Activated CD4-positive, alpha-beta T cell treated with anti-CD3 and anti-CD28 coated beads, Interleukin-2, amount 10 ng/mL, durations not matched to agents 7 days and 5 days (primary cell): ENCODE measurements at regions not wholly inside any gene's neighbourhood (a gene's known extent, or its start where the extent isn't known, plus 50 kb on each side); places are given as distances from the start of the nearest gene placed in this dataset.
"Not testable (repeated sequence)": the region's sequence is repeated elsewhere in the genome, so short reads cannot be mapped to it uniquely, and the experiment has no call there.

ENCODE experiments used
- CTCF ChIA-PET: fragments of 350-600 bp; sonication (Branson Sonifier 250); formaldehyde crosslinking; loops from one replicate; lab custom pipeline; 2021; ENCODE audit warnings: antibody characterized with exemption; lab: Charles Lee
- POLR2A ChIA-PET: fragments of 350-600 bp; sonication (Branson Sonifier 250); formaldehyde crosslinking; loops from one replicate; lab custom pipeline; 2021; ENCODE audit warnings: antibody characterized with exemption; lab: Charles Lee
- DNase-seq: peaks from one replicate; pipeline ENCODE4 v3.0.0-alpha.2; 2020
- H3K27ac Mint-ChIP-seq: one replicate; pipeline ENCODE4 v1.8.0; 2021; ENCODE audit warnings: mild to moderate bottlenecking, moderate library complexity, mixed read lengths
- H3K27me3 Mint-ChIP-seq: one replicate; pipeline ENCODE4 v1.8.0; 2021; ENCODE audit warnings: mixed read lengths
- H3K36me3 Mint-ChIP-seq: one replicate; pipeline ENCODE4 v1.8.0; 2021; ENCODE audit warnings: low read depth, mixed read lengths
- H3K4me1 Mint-ChIP-seq: one replicate; pipeline ENCODE4 v1.8.0; 2021; ENCODE audit warnings: mixed read lengths
- H3K4me3 Mint-ChIP-seq: one replicate; pipeline ENCODE4 v1.8.0; 2021; ENCODE audit warnings: mild to moderate bottlenecking, moderate library complexity, mixed read lengths
- H3K9me3 Mint-ChIP-seq: one replicate; pipeline ENCODE4 v1.8.0; 2021; ENCODE audit warnings: mixed read lengths

GRCh38 chr17:53264730-53265129 lies 558.0 kb upstream of the KIF2B start:
- no peak for DNase-seq
- H3K4me3 Mint-ChIP-seq: no peak overlapping the region
- no peaks in the 10 kb centered on the region for H3K36me3 Mint-ChIP-seq
- H3K4me1 Mint-ChIP-seq: no peaks in the 10 kb centered on the region
- no peak overlapping the region for H3K27ac Mint-ChIP-seq
- ChIA-PET POLR2A (no interaction called here), CTCF (no interaction called here)
- peaks cover 6% of the 10 kb centered on the region for H3K9me3 Mint-ChIP-seq
- H3K27me3 Mint-ChIP-seq: no peaks in the 10 kb centered on the region

DNA sequence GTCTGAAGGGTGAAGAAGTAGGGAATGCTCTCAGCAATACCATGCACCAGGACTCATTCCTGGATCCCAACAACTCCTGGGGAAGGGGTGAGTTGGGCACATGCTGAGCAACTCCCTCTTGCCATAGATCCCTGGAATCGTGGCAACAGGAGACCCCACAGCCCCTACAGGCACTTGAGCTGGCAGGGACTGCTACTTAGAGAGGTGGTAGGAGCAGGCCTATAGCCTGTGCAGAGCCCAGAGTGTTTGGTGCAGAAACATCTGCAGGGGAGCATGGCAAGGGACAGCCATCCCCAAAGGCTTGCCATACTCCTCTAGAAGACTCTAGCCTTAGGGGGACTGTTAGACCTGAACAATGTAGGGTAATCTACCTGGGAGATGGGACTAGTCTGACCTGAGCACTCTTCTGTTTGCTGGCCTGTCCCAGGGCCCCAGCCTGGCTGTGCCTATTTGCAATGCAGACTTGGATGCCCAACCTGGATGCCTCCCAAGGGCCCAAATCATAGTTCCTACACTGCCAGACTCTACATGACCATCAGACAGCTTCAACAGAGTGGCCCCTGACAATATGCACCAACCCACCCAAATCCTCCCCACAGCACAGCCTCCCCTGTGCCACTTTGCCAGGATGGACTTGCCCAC lies 568.6 kb upstream of the KIF2B start:
- H3K36me3 Mint-ChIP-seq: no peaks in the 10 kb centered on the region
- DNase-seq: no peak
- POLR2A ChIA-PET: no interaction called here
- CTCF ChIA-PET: no interaction called here
- peaks cover 6% of the 10 kb centered on the region for H3K9me3 Mint-ChIP-seq
- no peak overlapping the region for H3K4me3 Mint-ChIP-seq
- H3K27me3 Mint-ChIP-seq: no peaks in the 10 kb centered on the region
- H3K4me1 Mint-ChIP-seq: no peaks in the 10 kb centered on the region
- H3K27ac Mint-ChIP-seq: no peak overlapping the region

- Mint-ChIP-seq H3K4me3 (no peak overlapping the region), H3K4me1 (no peaks in the 10 kb centered on the region), H3K27me3 (no peaks in the 10 kb centered on the region), H3K36me3 (no peaks in the 10 kb centered on the region), H3K27ac (no peak overlapping the region), H3K9me3 (no peaks in the 10 kb centered on the region)
- DNase-seq: no peak
- POLR2A ChIA-PET: no interaction called here
- CTCF ChIA-PET: no interaction called here
Measured at GRCh38 chr17:53249036-53249435, 573.7 kb upstream of the KIF2B start.

GRCh38 chr17:53234138-53234537 lies 588.6 kb upstream of the KIF2B start:
- Mint-ChIP-seq H3K4me1 (no peaks in the 10 kb centered on the region), H3K4me3 (no peak overlapping the region), H3K9me3 (peaks cover 7% of the 10 kb centered on the region), H3K36me3 (no peaks in the 10 kb centered on the region), H3K27me3 (no peaks in the 10 kb centered on the region), H3K27ac (no peak overlapping the region)
- POLR2A ChIA-PET: no interaction called here
- CTCF ChIA-PET: no interaction called here
- no peak for DNase-seq

- H3K9me3 Mint-ChIP-seq: peaks cover 4% of the 10 kb centered on the region
- no peak overlapping the region for H3K27ac Mint-ChIP-seq
- no peak overlapping the region for H3K4me3 Mint-ChIP-seq
- no peaks in the 10 kb centered on the region for H3K27me3 Mint-ChIP-seq
- CTCF ChIA-PET: no interaction called here
- H3K36me3 Mint-ChIP-seq: no peaks in the 10 kb centered on the region
- DNase-seq: no peak
- no peaks in the 10 kb centered on the region for H3K4me1 Mint-ChIP-seq
- POLR2A ChIA-PET: no interaction called here
Measured at GRCh38 chr17:53227514-53227913, 595.2 kb upstream of the KIF2B start.

GRCh38 chr17:53227111-53227510 lies 595.6 kb upstream of the KIF2B start:
- H3K9me3 Mint-ChIP-seq: peaks cover 8% of the 10 kb centered on the region
- H3K4me3 Mint-ChIP-seq: no peak overlapping the region
- no peaks in the 10 kb centered on the region for H3K4me1 Mint-ChIP-seq
- no peaks in the 10 kb centered on the region for H3K36me3 Mint-ChIP-seq
- DNase-seq: no peak
- CTCF ChIA-PET: no interaction called here
- POLR2A ChIA-PET: no interaction called here
- no peaks in the 10 kb centered on the region for H3K27me3 Mint-ChIP-seq
- H3K27ac Mint-ChIP-seq: no peak overlapping the region

GRCh38 chr17:53219821-53220220 lies 602.9 kb upstream of the KIF2B start:
- H3K27me3 Mint-ChIP-seq: no peaks in the 10 kb centered on the region
- H3K4me3 Mint-ChIP-seq: no peak overlapping the region
- no peaks in the 10 kb centered on the region for H3K36me3 Mint-ChIP-seq
- no peaks in the 10 kb centered on the region for H3K4me1 Mint-ChIP-seq
- ChIA-PET POLR2A (no interaction called here), CTCF (interaction anchor here (0.6 kb wide), 1 partner anchor 32 kb away, joined by 4 read pairs; no protein-coding TSS in a partner anchor)
- peaks cover 14% of the 10 kb centered on the region for H3K9me3 Mint-ChIP-seq
- H3K27ac Mint-ChIP-seq: no peak overlapping the region
- no peak for DNase-seq

- no peak for DNase-seq
- Mint-ChIP-seq H3K4me1 (no peaks in the 10 kb centered on the region), H3K27ac (no peak overlapping the region), H3K4me3 (no peak overlapping the region), H3K9me3 (peaks cover 17% of the 10 kb centered on the region), H3K27me3 (no peaks in the 10 kb centered on the region), H3K36me3 (no peaks in the 10 kb centered on the region)
- CTCF ChIA-PET: no interaction called here
- POLR2A ChIA-PET: no interaction called here
Measured at GRCh38 chr17:53218723-53219122, 604.0 kb upstream of the KIF2B start.

DNA sequence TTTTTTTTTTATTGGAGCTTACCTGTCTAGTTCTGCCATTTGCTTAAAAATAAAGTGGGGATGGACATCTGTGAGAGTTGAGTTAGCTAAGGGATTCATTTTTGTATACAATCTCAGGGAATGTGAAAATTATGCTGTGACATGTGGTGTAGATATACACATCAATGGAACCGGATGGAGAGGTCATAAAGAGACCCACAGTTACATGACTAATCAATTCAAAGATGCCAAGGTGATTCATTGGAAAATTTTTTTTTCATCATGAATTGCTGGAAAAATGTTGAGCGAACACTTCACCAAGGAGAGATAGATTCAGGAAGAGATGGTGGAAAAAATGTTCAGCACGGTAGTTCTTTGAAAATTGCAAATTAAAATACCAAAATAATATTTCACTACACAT lies 605.4 kb upstream of the KIF2B start:
- POLR2A ChIA-PET: no interaction called here
- no peak overlapping the region for H3K27ac Mint-ChIP-seq
- CTCF ChIA-PET: no interaction called here

GRCh38 chr17:53208935-53209334 lies 613.8 kb upstream of the KIF2B start:
- DNase-seq, H3K4me3 Mint-ChIP-seq, H3K36me3 Mint-ChIP-seq, H3K9me3 Mint-ChIP-seq, H3K4me1 Mint-ChIP-seq, CTCF ChIA-PET, POLR2A ChIA-PET, H3K27me3 Mint-ChIP-seq, H3K27ac Mint-ChIP-seq: not testable (repeated sequence)

More for the DNA sequence above, 605.4 kb upstream of the KIF2B start:
- no peak for DNase-seq
- H3K4me3 Mint-ChIP-seq: no peak overlapping the region
- no peaks in the 10 kb centered on the region for H3K36me3 Mint-ChIP-seq
- H3K27me3 Mint-ChIP-seq: no peaks in the 10 kb centered on the region
- peaks cover 14% of the 10 kb centered on the region for H3K9me3 Mint-ChIP-seq
- no peaks in the 10 kb centered on the region for H3K4me1 Mint-ChIP-seq

- Mint-ChIP-seq H3K36me3 (no peaks in the 10 kb centered on the region), H3K9me3 (no peaks in the 10 kb centered on the region)
- POLR2A ChIA-PET: no interaction called here
Measured at GRCh38 chr17:53193044-53193443, 629.7 kb upstream of the KIF2B start.

DNA sequence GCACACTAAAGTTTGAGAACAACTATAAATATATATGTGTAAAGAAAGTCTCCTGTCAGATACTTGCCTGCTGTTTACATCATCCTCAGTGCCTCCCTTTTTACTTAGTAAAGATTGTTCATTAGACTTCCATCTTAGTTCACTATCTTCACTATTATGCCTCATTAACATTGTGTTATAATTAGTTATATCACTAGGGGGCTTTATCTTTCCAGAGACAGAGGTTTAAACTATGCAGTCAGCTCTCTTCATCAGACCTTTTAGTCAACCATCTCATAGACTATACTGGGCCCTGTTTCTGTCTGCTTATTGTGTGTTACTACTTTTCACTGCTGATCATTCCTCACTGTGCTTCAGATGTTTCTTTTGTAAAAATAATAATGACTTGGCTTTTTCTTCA lies 630.8 kb upstream of the KIF2B start:
- H3K27me3 Mint-ChIP-seq: no peaks in the 10 kb centered on the region
- no peak for DNase-seq
- H3K4me3 Mint-ChIP-seq: no peak overlapping the region
- H3K9me3 Mint-ChIP-seq: no peaks in the 10 kb centered on the region
- POLR2A ChIA-PET: no interaction called here
- H3K27ac Mint-ChIP-seq: no peak overlapping the region
- CTCF ChIA-PET: no interaction called here
- no peaks in the 10 kb centered on the region for H3K4me1 Mint-ChIP-seq
- no peaks in the 10 kb centered on the region for H3K36me3 Mint-ChIP-seq

More at GRCh38 chr17:53193044-53193443, 629.7 kb upstream of the KIF2B start:
- no peaks in the 10 kb centered on the region for H3K27me3 Mint-ChIP-seq
- H3K27ac Mint-ChIP-seq: no peak overlapping the region
- no peak overlapping the region for H3K4me3 Mint-ChIP-seq
- no peak for DNase-seq
- CTCF ChIA-PET: no interaction called here
- H3K4me1 Mint-ChIP-seq: no peaks in the 10 kb centered on the region

DNA sequence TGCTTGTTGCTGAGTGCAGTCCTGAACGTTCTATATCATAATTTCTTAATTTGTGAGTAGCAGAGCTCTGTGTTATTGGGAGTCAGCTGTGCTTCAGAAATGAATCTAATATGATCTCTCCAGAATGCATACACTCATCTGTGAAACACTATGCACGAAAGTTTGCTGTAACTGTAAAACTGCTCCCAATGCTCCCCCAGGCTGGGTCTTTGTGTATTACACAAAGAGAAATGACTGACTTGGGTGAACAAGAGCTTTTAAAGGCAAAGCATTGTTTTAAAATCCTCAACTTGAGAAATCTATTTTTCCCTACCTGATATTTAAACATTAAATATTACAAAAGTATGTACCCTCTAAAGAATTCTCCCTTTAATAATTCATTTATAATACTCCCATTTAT lies 636.7 kb upstream of the KIF2B start:
- H3K4me1 Mint-ChIP-seq: no peaks in the 10 kb centered on the region
- no peaks in the 10 kb centered on the region for H3K36me3 Mint-ChIP-seq
- H3K27ac Mint-ChIP-seq: no peak overlapping the region
- peaks cover 7% of the 10 kb centered on the region for H3K9me3 Mint-ChIP-seq
- DNase-seq: no peak
- no peaks in the 10 kb centered on the region for H3K27me3 Mint-ChIP-seq
- ChIA-PET POLR2A (no interaction called here), CTCF (no interaction called here)
- no peak overlapping the region for H3K4me3 Mint-ChIP-seq

DNA sequence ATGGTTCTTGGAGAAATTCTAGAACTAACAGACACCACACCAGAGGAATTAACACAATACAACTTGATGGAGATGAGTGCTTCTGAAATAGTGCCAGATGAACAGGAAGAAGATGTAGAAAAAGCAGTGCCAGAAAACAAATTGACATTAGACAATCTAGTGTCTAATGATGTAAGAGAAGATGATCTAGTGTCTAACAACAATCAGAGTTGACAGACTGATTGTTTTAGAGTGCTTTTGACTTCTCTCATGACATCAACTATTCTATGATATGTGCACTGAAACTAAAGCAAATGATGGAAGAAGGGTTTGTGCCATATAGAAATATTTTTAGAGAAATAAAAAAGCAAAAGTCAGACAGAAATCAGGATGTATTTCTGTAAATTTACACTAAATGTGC lies 646.1 kb upstream of the KIF2B start:
- no peaks in the 10 kb centered on the region for H3K4me1 Mint-ChIP-seq
- no peak overlapping the region for H3K27ac Mint-ChIP-seq
- ChIA-PET CTCF (no interaction called here), POLR2A (no interaction called here)
- no peak overlapping the region for H3K4me3 Mint-ChIP-seq
- no peaks in the 10 kb centered on the region for H3K36me3 Mint-ChIP-seq
- no peak for DNase-seq
- no peaks in the 10 kb centered on the region for H3K27me3 Mint-ChIP-seq
- no peaks in the 10 kb centered on the region for H3K9me3 Mint-ChIP-seq
